ACC112 (cell line): ENCODE measurements at regions not wholly inside any gene's neighbourhood (a gene's known extent, or its start where the extent isn't known, plus 50 kb on each side); places are given as distances from the start of the nearest gene placed in this dataset.

Experiments used
- H2AFZ ChIP-seq: fragments of 200-600 bp; sonication (generic); one replicate; pipeline ENCODE4 v1.6.0; 2017; ENCODE audit warnings: antibody characterized with exemption, low read length; ENCODE audit not compliant: unreplicated experiment
- H3K27ac ChIP-seq: fragments of 200-600 bp; sonication (generic); 2 replicates; pipeline ENCODE4 v1.5.1; 2014; ENCODE audit warnings: low read depth, mild to moderate bottlenecking, antibody characterized with exemption, low read length, moderate library complexity
- H3K27me3 ChIP-seq: fragments of 200-600 bp; sonication (generic); 2 replicates; pipeline ENCODE4 v1.6.1; 2014; ENCODE audit warnings: mild to moderate bottlenecking, antibody characterized with exemption, low read length, moderate library complexity, mixed read lengths; ENCODE audit not compliant: insufficient read depth
- H3K36me3 ChIP-seq: fragments of 200-600 bp; sonication (generic); 2 replicates; pipeline ENCODE4 v1.6.1; 2016; ENCODE audit warnings: mild to moderate bottlenecking, antibody characterized with exemption, low read length, moderate library complexity, mixed read lengths; ENCODE audit not compliant: insufficient read depth
- H3K4me1 ChIP-seq: fragments of 200-600 bp; sonication (generic); one replicate; pipeline ENCODE4 v1.6.1; 2016; ENCODE audit warnings: low read length, mixed read lengths; ENCODE audit not compliant: insufficient read depth, unreplicated experiment, control insufficient read depth
- H3K4me3 ChIP-seq: fragments of 200-600 bp; sonication (generic); 2 replicates; pipeline ENCODE4 v1.5.1; 2014; ENCODE audit warnings: mild to moderate bottlenecking, low read depth, low read length
- H3K79me2 ChIP-seq: fragments of 200-600 bp; sonication (generic); one replicate; pipeline ENCODE4 v1.6.0; 2016; ENCODE audit warnings: low read length; ENCODE audit not compliant: control insufficient read depth, unreplicated experiment, insufficient read depth

DNA sequence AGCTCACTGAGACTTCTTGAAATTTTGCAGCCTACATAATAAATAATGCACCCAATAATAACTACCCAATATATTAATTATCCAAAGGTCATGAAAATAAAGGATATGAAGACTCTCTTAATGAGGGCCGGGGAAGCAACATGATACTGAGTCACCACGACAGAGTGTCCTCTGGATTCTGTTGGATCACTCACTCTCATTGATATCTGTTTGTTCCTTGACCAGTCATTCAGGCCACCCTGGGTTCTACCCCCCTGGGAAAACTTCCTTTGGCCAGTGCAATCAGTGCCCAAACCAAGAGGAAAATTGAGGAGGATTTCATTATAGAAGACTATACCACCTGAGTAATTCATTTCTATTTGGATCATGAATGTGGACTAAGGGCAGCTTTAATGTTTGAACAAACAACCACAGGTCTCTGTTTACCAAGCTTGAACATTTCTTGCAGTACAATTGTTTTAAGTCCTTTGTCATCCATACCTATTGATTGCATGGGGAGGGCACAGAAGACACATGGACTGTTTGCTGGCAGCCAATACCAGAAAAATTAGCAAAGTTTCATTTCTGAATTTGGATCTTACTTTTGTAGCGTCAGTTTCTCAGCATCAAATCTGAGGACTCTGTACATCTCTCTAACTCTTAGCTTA lies 137.2 kb upstream of the FGGY start:
- H3K27ac ChIP-seq = no peak overlapping the region
- no peaks in the 10 kb centered on the region for H3K36me3 ChIP-seq
- H2AFZ ChIP-seq = no peak overlapping the region
- H3K4me1 ChIP-seq = peaks cover 8% of the 10 kb centered on the region
- H3K79me2 ChIP-seq = no peaks in the 10 kb centered on the region
- H3K4me3 ChIP-seq = no peak overlapping the region
- no peaks in the 10 kb centered on the region for H3K27me3 ChIP-seq

DNA sequence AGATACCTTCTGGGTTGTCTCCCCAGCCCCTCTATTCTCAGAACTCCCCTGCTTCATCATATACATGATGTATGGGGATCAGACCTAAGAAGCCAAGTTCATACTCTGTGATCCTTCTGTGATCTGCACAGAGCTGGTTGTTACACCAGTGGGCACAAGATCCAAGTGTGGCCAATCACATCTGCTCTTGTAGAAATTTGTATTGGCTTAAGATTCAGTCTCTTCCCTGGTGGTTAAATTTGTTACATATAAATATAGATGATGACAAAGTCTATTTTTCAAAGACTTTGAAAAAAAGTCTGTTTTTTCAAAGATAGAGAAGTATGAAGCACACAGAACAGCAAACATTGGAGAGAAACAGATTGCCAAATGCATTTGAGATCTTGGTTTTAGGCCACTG lies 135.8 kb upstream of the FGGY start:
- Histone ChIP-seq H3K27ac (no peak overlapping the region), H3K27me3 (no peaks in the 10 kb centered on the region), H2AFZ (no peak overlapping the region), H3K4me1 (peaks cover 6% of the 10 kb centered on the region), H3K4me3 (no peak overlapping the region), H3K79me2 (no peaks in the 10 kb centered on the region), H3K36me3 (no peaks in the 10 kb centered on the region)

DNA sequence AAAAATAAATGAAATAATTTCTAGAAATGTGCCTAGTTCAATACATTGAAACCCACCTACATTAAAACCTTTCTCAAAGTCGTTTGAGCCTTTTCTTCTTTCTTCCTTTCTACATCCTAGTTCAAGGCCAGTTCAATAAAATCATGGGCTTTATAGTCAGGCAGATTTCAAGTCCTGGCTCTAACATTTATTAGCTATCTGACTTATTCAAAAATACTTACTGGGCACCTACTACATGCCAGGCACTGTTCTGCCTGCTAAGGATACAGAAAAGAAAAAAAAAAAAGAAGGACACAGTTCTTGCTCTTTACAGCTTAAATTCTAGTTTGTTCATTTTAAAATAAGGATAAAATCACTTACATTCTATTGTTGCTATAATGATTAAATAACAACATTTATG lies 134.2 kb upstream of the FGGY start:
- H3K27ac ChIP-seq = no peak overlapping the region
- H3K4me1 ChIP-seq = no peaks in the 10 kb centered on the region
- H3K36me3 ChIP-seq = no peaks in the 10 kb centered on the region

DNA sequence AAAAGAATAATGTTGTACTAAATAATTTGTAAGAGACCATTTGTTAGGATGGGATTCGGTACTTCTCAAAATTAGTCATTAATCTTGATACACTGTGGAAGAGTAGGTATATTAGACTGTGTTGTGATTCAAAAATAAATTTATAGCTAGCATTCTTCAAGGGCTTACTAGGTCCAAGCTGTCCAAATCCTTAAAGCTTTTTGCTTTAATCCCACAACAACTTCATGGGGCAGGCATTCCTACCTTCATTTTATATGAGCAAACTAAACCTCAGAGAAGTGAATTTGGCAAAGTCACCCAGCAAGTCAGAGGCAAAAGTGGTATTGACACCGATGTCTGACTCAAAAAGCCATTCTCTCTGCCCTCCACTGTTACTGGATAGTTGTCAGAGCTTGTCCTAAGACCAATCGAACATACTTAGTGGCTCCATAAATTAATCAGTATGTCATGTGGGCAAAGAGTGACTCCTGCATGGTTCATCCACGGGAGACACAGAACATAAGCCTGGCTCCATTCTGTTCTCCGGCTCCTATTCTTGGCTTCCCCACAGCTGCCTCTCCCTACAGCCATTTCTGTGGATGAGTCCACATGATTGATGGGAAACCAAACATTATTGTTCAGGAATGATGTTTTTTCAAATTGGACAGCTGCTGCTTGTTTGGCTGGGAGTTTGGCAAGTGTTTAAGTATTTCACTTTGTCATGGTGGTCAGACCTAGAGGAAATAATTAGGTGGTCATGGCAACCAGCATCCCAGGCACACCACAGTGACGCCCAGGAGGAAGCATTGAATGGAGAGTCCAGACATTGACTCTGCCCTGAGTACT lies 133.4 kb upstream of the FGGY start:
- Histone ChIP-seq H2AFZ (no peak overlapping the region), H3K36me3 (no peaks in the 10 kb centered on the region), H3K4me1 (no peaks in the 10 kb centered on the region), H3K4me3 (no peak overlapping the region), H3K79me2 (no peaks in the 10 kb centered on the region), H3K27me3 (no peaks in the 10 kb centered on the region), H3K27ac (no peak overlapping the region)

More for the DNA sequence above, 134.2 kb upstream of the FGGY start:
- no peaks in the 10 kb centered on the region for H3K79me2 ChIP-seq
- H3K27me3 ChIP-seq = no peaks in the 10 kb centered on the region
- no peak overlapping the region for H2AFZ ChIP-seq
- no peak overlapping the region for H3K4me3 ChIP-seq

DNA sequence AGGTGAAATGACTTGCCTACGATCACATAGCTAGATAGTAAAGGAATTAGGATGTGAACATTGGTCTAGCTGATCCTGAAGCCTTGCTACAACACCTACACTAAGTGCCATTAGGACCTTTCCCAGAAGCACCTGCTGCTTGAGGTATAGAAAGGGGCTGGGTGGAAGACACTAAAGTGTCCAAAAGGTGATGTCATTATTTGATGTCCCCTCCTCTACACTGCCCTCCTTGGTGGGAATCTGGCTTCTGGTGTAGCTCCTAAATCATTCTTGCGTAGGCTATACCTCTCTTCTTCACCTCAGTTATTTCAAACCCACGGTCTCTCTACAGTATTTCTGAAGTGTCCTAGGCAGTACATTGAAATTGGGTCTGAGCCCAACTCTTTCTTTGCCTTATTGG lies 132.5 kb upstream of the FGGY start:
- Histone ChIP-seq H3K4me1 (no peaks in the 10 kb centered on the region), H3K27ac (no peak overlapping the region), H3K4me3 (no peak overlapping the region), H3K36me3 (no peaks in the 10 kb centered on the region), H3K27me3 (no peaks in the 10 kb centered on the region), H2AFZ (no peak overlapping the region), H3K79me2 (no peaks in the 10 kb centered on the region)

DNA sequence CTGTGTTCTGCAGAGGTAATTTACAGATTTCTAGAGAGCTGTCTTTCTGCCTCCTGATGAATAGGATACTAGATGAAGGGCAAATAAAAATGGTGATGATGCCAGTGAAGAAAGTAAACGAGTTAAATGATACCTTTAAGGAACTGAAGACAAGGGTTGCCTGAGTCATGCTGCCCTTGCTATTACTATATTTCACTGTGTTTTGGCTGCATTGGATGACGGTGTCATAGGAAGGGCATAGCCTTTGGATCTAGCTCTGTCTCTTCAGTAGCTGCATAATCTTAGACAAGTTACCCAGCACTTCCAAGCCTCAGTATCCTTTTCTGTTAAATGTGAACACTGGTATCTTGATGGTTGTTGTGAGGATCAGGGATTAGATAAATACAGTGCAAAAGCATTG lies 131.5 kb upstream of the FGGY start:
- no peak overlapping the region for H2AFZ ChIP-seq
- no peaks in the 10 kb centered on the region for H3K27me3 ChIP-seq
- H3K27ac ChIP-seq = no peak overlapping the region

DNA sequence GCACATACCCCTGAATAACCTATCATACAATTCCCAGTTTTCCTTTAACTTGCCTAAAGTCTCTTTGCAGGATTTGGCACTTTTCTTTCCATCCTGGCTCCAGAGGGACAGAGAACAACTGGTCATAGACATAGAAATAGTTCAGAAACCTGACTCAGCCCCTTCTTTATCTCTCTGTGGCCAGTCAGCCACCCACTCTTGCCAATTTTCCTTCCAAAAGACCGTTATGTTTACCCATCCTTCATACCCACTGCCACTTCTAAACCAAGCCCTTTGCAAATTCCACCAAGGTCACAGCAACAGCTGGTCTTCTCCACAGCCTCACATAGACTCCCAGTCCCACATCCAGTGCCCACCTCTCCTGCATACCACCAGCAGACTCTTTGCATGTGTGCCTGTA lies 127.2 kb upstream of the FGGY start:
- Histone ChIP-seq H3K4me1 (peaks cover 18% of the 10 kb centered on the region), H3K27ac (no peak overlapping the region), H3K27me3 (no peaks in the 10 kb centered on the region), H3K79me2 (no peaks in the 10 kb centered on the region), H2AFZ (no peak overlapping the region), H3K4me3 (no peak overlapping the region), H3K36me3 (no peaks in the 10 kb centered on the region)

More for the DNA sequence above, 131.5 kb upstream of the FGGY start:
- Histone ChIP-seq H3K36me3 (no peaks in the 10 kb centered on the region), H3K79me2 (no peaks in the 10 kb centered on the region), H3K4me3 (no peak overlapping the region), H3K4me1 (no peaks in the 10 kb centered on the region)

DNA sequence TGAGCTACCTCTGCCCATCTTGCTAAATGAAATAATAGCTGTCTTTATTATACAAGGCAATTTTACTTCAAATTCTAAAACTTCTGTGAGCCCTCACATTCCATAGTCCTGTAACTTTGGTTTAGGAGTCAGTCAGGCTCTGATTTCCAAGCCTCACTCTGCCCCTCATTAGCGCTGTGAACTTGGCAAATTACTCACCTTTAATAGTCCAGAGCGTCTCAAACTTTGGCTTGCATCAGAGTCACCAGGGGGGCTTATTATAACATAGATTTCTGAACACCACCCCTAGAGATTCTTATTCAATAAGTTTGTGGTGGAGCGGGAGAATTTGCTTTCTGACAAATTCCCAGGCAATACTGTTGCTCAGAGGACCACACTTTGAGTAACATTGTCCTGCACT lies 126.2 kb upstream of the FGGY start:
- no peaks in the 10 kb centered on the region for H3K79me2 ChIP-seq
- H3K27ac ChIP-seq = no peak overlapping the region
- no peaks in the 10 kb centered on the region for H3K27me3 ChIP-seq
- peaks cover 18% of the 10 kb centered on the region for H3K4me1 ChIP-seq
- no peaks in the 10 kb centered on the region for H3K36me3 ChIP-seq
- H2AFZ ChIP-seq = no peak overlapping the region
- H3K4me3 ChIP-seq = no peak overlapping the region

DNA sequence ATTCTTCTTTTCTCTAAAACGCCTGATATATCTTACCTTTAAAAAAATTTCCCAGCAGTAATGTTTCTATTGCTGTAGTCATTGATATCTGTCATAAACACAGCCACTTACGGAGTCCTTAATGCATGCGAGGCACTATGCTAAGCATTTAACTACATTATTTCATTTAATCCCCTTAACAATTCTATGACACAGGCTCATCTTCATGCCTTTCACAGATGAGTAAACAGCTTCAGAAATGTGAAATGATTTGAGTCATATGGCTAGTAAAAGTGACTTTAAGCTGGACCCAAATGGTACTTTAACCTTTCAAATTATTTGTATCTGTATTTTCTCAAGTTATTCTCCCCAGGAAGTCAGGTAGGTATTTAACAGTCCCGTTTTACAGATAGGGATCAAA lies 125.1 kb upstream of the FGGY start:
- no peak overlapping the region for H2AFZ ChIP-seq
- no peaks in the 10 kb centered on the region for H3K79me2 ChIP-seq
- no peaks in the 10 kb centered on the region for H3K36me3 ChIP-seq
- peaks cover 18% of the 10 kb centered on the region for H3K4me1 ChIP-seq
- no peak overlapping the region for H3K27ac ChIP-seq
- H3K27me3 ChIP-seq = no peaks in the 10 kb centered on the region
- H3K4me3 ChIP-seq = no peak overlapping the region

DNA sequence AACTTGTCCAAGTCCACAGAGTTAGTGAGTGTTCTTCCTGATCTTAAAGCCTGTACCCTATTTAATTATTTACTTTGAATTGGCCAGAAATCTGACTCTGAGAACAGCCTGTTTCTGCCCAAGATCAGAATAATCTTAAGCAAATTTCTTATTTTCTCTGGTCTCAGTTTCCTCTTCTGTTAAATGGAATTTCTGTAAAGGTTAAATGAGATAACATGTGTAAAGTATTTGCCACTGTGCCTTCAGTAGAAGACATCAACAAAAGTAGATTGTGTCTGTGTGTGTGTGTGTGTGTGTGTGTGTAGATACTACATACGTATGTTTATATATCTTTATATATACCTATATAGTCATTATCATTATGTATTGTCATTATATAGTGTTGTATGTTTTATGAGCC lies 124.2 kb upstream of the FGGY start:
- Histone ChIP-seq H3K27ac (no peak overlapping the region), H3K4me1 (peaks cover 18% of the 10 kb centered on the region)

DNA sequence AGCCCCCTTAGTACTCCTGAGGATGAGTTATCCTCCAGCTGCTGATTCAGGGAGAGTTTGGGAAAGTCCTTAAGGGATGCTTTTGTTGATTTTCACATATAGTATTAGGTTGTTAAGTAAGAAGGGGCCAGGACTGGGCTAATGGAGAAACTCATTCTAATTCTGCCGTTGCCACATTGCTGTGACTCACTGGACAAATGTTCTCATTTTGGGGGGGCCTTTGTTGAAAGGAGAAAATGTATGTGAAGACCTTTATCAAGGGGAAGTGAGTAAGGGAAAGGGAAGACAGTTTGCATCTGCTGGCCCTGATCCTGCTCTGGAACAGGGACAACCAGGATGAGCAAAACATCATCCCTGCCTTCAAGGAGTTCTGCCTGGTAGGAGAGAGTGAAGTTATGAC lies 123.2 kb upstream of the FGGY start:
- no peaks in the 10 kb centered on the region for H3K79me2 ChIP-seq
- H3K27ac ChIP-seq = peak overlapping the region; percentile 27
- H2AFZ ChIP-seq = no peak overlapping the region
- peaks cover 18% of the 10 kb centered on the region for H3K4me1 ChIP-seq
- H3K27me3 ChIP-seq = no peaks in the 10 kb centered on the region
- H3K4me3 ChIP-seq = no peak overlapping the region
- no peaks in the 10 kb centered on the region for H3K36me3 ChIP-seq

More for the DNA sequence above, 124.2 kb upstream of the FGGY start:
- no peaks in the 10 kb centered on the region for H3K79me2 ChIP-seq
- H3K36me3 ChIP-seq = no peaks in the 10 kb centered on the region
- no peak overlapping the region for H3K4me3 ChIP-seq
- peak overlapping the region; percentile 24 for H2AFZ ChIP-seq
- H3K27me3 ChIP-seq = no peaks in the 10 kb centered on the region
